ENCODE measurements at regions not wholly inside any gene's neighbourhood (a gene's known extent, or its start where the extent isn't known, plus 50 kb on each side); places are given as distances from the start of the nearest gene placed in this dataset.
"Not testable (repeated sequence)": the region's sequence is repeated elsewhere in the genome, so short reads cannot be mapped to it uniquely, and the experiment has no call there.

GRCh38 chr21:28581311-28581731 lies 411.4 kb downstream of the LTN1 start:
- not testable (repeated sequence) for TF ChIP-seq EP300 (IDR thresholded peaks at IDR 0.05; ENCODE audit: low read depth); CTCF (IDR thresholded peaks at IDR 0.05)

Measured in transverse colon (tissue), 3 donors.